Parathyroid adenoma (tissue), 2 donors: ENCODE measurements at regions not wholly inside any gene's neighbourhood (a gene's known extent, or its start where the extent isn't known, plus 50 kb on each side); places are given as distances from the start of the nearest gene placed in this dataset.

Experiments
- H2AFZ ChIP-seq: fragments of 300-600 bp; sonication (generic); one replicate; pipeline ENCODE4 v1.7.0; 2017; ENCODE audit warnings: antibody characterized with exemption, mild to moderate bottlenecking
- H3K27ac ChIP-seq: fragments of 300-600 bp; sonication (generic); one replicate; pipeline ENCODE4 v1.7.0; 2017
- H3K27me3 ChIP-seq: fragments of 300-600 bp; sonication (generic); one replicate; pipeline ENCODE4 v1.7.0; 2017; ENCODE audit warnings: low read length; ENCODE audit not compliant: control insufficient read depth, insufficient read depth
- H3K36me3 ChIP-seq: fragments of 300-600 bp; sonication (generic); one replicate; pipeline ENCODE4 v1.7.0; 2017; ENCODE audit warnings: low read length; ENCODE audit not compliant: control insufficient read depth, insufficient read depth
- H3K4me1 ChIP-seq: fragments of 300-600 bp; sonication (generic); one replicate; pipeline ENCODE4 v1.7.0; 2017; ENCODE audit warnings: control low read depth
- H3K4me2 ChIP-seq: fragments of 300-600 bp; sonication (generic); one replicate; pipeline ENCODE4 v1.7.0; 2017; ENCODE audit warnings: low read length
- H3K4me3 ChIP-seq: fragments of 300-600 bp; sonication (generic); one replicate; pipeline ENCODE4 v1.7.0; 2017; ENCODE audit warnings: low read depth, low read length
- H3K79me2 ChIP-seq: fragments of 300-600 bp; sonication (generic); one replicate; pipeline ENCODE4 v1.7.0; 2017; ENCODE audit warnings: control low read depth
- H3K9ac ChIP-seq: fragments of 300-600 bp; sonication (generic); one replicate; pipeline ENCODE4 v1.7.0; 2017; ENCODE audit warnings: mild to moderate bottlenecking
- H3K9me3 ChIP-seq: fragments of 300-600 bp; sonication (generic); one replicate; pipeline ENCODE4 v1.7.0; 2017; ENCODE audit warnings: low read length; ENCODE audit not compliant: control insufficient read depth
- CTCF ChIP-seq: fragments of 300-600 bp; sonication (generic); IDR thresholded peaks from one replicate; pipeline ENCODE4 v1.7.0; 2017; ENCODE audit warnings: antibody characterized with exemption, mild to moderate bottlenecking
- donor health status: primary hyperparathyroidism.

DNA sequence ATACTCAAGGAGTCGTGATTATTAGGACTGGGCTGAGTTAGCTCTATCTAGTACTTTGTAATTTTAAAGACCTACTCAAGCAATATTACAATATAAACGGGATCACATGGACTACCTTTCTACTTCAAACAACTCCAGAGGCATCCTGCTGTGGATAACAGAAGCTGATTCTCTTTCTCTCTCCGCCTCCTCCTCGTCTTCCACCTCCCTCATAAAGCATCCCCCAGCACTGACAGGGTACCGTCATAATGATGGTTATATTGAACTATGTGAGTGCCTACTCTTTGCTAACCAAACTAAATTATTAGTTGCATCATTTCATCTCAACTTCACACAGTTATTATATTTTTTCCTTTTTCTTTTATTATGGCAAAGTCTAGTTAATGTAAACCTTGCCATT lies 165.4 kb upstream of the FOXF1 start:
- Histone ChIP-seq H3K4me1 (no peaks in the 10 kb centered on the region), H3K36me3 (no peaks in the 10 kb centered on the region), H3K9ac (no peak overlapping the region), H3K4me3 (no peak overlapping the region), H3K79me2 (no peaks in the 10 kb centered on the region), H3K27ac (no peak overlapping the region), H3K27me3 (no peaks in the 10 kb centered on the region), H2AFZ (no peak overlapping the region), H3K9me3 (no peaks in the 10 kb centered on the region), H3K4me2 (no peak overlapping the region)
- no peak for TF ChIP-seq CTCF

DNA sequence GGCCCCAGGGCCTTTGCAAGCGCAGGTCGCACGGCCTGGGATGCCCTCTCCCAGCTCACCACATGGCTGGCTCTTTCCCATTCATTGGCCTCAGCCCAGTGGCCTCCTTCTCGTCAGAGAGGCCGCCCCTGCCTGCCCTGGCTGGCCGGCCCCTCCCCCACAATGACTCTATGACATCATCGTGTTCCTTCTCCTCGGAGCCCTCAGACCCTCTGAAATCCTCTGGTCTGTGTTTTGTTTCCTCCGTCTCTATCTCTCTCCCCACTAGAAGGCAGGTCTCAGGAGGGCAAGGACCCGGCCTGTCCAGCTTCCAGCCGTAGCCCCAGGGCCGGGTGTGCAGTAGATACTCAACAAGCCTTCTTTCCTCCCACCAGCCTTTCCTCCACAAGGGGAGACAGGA lies 164.8 kb upstream of the FOXF1 start:
- Histone ChIP-seq H3K4me3 (no peak overlapping the region), H3K27ac (no peak overlapping the region), H3K9ac (no peak overlapping the region), H3K9me3 (no peaks in the 10 kb centered on the region), H3K4me2 (no peak overlapping the region), H3K27me3 (no peaks in the 10 kb centered on the region), H2AFZ (no peak overlapping the region), H3K79me2 (no peaks in the 10 kb centered on the region), H3K36me3 (no peaks in the 10 kb centered on the region), H3K4me1 (no peaks in the 10 kb centered on the region)
- no peak for TF ChIP-seq CTCF

- no peaks in the 10 kb centered on the region for H3K36me3 ChIP-seq
- H3K79me2 ChIP-seq: no peaks in the 10 kb centered on the region
- no peak overlapping the region for H3K9ac ChIP-seq
- TF ChIP-seq CTCF: no peak
- H3K4me1 ChIP-seq: no peaks in the 10 kb centered on the region
- H3K9me3 ChIP-seq: no peaks in the 10 kb centered on the region
- H3K4me3 ChIP-seq: no peak overlapping the region
- H3K27ac ChIP-seq: no peak overlapping the region
- H3K4me2 ChIP-seq: no peak overlapping the region
- no peak overlapping the region for H2AFZ ChIP-seq
- no peaks in the 10 kb centered on the region for H3K27me3 ChIP-seq
Measured at GRCh38 chr16:86346034-86346433, 164.3 kb upstream of the FOXF1 start.

GRCh38 chr16:86347090-86347489 lies 163.2 kb upstream of the FOXF1 start:
- H3K4me2 ChIP-seq: no peak overlapping the region

More at GRCh38 chr16:86347090-86347489, 163.2 kb upstream of the FOXF1 start:
- H3K9ac ChIP-seq: no peak overlapping the region
- no peak overlapping the region for H2AFZ ChIP-seq
- no peaks in the 10 kb centered on the region for H3K79me2 ChIP-seq
- no peaks in the 10 kb centered on the region for H3K27me3 ChIP-seq
- no peak for TF ChIP-seq CTCF
- no peaks in the 10 kb centered on the region for H3K9me3 ChIP-seq
- H3K4me3 ChIP-seq: no peak overlapping the region
- no peaks in the 10 kb centered on the region for H3K36me3 ChIP-seq
- H3K27ac ChIP-seq: no peak overlapping the region
- no peaks in the 10 kb centered on the region for H3K4me1 ChIP-seq
